Left lung (tissue), 4 donors: ENCODE measurements at regions not wholly inside any gene's neighbourhood (a gene's known extent, or its start where the extent isn't known, plus 50 kb on each side); places are given as distances from the start of the nearest gene placed in this dataset.
"Not testable (repeated sequence)": the region's sequence is repeated elsewhere in the genome, so short reads cannot be mapped to it uniquely, and the experiment has no call there.

ENCODE experiments used
- ATAC-seq: fragments of 200-7000 bp; cut with Tn5 transposase; one replicate; pipeline ENCODE4 v1.9.1; 2020; ENCODE audit warnings: moderate library complexity
- DNase-seq, 4 donors: peaks; one replicate each; pipeline ENCODE4 v3.0.0-alpha.2; 2013 to 2020
- H3K27ac ChIP-seq, 2 donors: fragments of 200-600 bp; sonication (generic) in 1 of 2; one replicate each; pipeline versions ENCODE4 v1.5.0 to v1.8.0; 2020 to 2021
- H3K27me3 ChIP-seq, 2 donors: fragments of 200-600 bp; sonication (generic) in 1 of 2; one replicate each; pipeline versions ENCODE4 v1.5.0 to v1.8.0; 2020 to 2021
- H3K36me3 ChIP-seq, 2 donors: fragments of 200-600 bp; sonication (generic) in 1 of 2; one replicate each; pipeline versions ENCODE4 v1.5.0 to v1.8.0; 2020 to 2021
- H3K4me1 ChIP-seq, 2 donors: fragments of 200-600 bp; one replicate each; pipeline ENCODE4 v1.8.0; 2021
- H3K4me3 ChIP-seq, 2 donors: fragments of 200-600 bp; sonication (generic) in 1 of 2; one replicate each; pipeline versions ENCODE4 v1.5.0 to v1.8.0; 2020 to 2021; ENCODE audit warnings: mild to moderate bottlenecking in 1 of 2
- H3K9me3 ChIP-seq, 2 donors: fragments of 200-600 bp; sonication (generic) in 1 of 2; one replicate each; pipeline versions ENCODE4 v1.5.0 to v1.8.0; 2020 to 2021
- intact Hi-C, 2 donors: fragments of 100-400 bp; cut with DNase I; formaldehyde crosslinking; loops; one replicate each; pipeline versions ENCODE4 v1.11.2 to v1.14.2; 2022
- TF ChIP-seq, protein P1 (sequence below), 2 donors: fragments of 200-600 bp; sonication (generic) in 1 of 2; IDR thresholded peaks; one replicate each; pipeline versions ENCODE4 v1.5.0 to v1.8.0; 2021; ENCODE audit warnings: antibody characterized with exemption in 2 of 2
- donor health status: DM: no; HTN: yes; CAD: no.
- donor health status: DM: no; HTN: no; CAD: no.

- H3K9me3 ChIP-seq = no peaks in the 10 kb centered on the region
- H3K4me1 ChIP-seq = no peaks in the 10 kb centered on the region
- intact Hi-C loops = no loop called here
- no peaks in the 10 kb centered on the region for H3K36me3 ChIP-seq
- H3K27me3 ChIP-seq = no peaks in the 10 kb centered on the region
- H3K27ac ChIP-seq = no peak overlapping the region
- DNase-seq (no peak), ATAC-seq (no peak)
- TF ChIP-seq, protein P1, sequence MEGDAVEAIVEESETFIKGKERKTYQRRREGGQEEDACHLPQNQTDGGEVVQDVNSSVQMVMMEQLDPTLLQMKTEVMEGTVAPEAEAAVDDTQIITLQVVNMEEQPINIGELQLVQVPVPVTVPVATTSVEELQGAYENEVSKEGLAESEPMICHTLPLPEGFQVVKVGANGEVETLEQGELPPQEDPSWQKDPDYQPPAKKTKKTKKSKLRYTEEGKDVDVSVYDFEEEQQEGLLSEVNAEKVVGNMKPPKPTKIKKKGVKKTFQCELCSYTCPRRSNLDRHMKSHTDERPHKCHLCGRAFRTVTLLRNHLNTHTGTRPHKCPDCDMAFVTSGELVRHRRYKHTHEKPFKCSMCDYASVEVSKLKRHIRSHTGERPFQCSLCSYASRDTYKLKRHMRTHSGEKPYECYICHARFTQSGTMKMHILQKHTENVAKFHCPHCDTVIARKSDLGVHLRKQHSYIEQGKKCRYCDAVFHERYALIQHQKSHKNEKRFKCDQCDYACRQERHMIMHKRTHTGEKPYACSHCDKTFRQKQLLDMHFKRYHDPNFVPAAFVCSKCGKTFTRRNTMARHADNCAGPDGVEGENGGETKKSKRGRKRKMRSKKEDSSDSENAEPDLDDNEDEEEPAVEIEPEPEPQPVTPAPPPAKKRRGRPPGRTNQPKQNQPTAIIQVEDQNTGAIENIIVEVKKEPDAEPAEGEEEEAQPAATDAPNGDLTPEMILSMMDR (IDR thresholded peaks at IDR 0.05) = no peak
- no peak overlapping the region for H3K4me3 ChIP-seq
Observed at GRCh38 chr11:10973416-10973815, 115.6 kb upstream of the ZBED5 start.

DNA sequence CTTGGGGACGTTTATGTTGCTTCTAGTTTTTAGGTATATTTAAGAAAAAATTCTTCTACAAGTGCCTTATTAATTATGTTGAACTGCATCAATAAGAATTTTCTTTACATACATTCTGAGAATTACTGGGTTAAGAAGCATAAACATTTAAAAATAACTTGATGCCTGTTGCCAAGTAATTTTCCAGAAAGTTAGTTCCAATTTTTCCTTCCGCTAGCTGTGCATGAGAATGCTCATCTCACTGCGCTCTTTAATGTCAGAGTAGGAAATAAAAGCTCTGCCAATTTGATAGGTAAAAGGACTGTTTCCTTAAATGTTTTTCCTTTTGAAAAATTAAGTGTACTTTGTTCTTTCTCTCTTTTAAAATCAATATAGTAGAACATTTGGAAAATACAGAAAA is 113.1 kb upstream of the ZBED5 start:
- Histone ChIP-seq H3K4me3 (no peak overlapping the region), H3K27me3 (no peaks in the 10 kb centered on the region), H3K27ac (no peak overlapping the region), H3K36me3 (no peaks in the 10 kb centered on the region), H3K4me1 (no peaks in the 10 kb centered on the region), H3K9me3 (no peaks in the 10 kb centered on the region)
- DNase-seq = no peak
- TF ChIP-seq, protein P1 (IDR thresholded peaks at IDR 0.05) = no peak
- ATAC-seq = no peak
- intact Hi-C loops = no loop called here

DNA sequence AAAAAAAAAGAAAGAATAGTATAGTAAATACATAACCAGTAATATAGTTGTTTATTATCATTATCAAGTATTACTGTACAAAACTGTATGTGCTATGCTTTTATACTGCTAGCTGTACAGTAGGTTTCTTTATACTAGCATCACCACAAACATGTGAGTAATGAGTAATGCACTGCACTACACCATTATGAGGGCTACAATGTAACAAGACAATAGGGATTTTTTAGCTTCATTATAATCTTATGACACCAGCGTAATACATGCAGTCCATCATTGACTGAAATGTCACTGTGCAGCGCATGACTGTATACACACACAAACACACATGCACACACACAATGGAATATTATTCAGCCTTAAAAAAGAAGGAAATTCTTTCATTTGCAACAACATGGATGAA is 111.5 kb upstream of the ZBED5 start:
- no peaks in the 10 kb centered on the region for H3K27me3 ChIP-seq
- H3K4me1 ChIP-seq = no peaks in the 10 kb centered on the region
- ATAC-seq (no peak), DNase-seq (no peak)
- H3K27ac ChIP-seq = no peak overlapping the region
- intact Hi-C loops = no loop called here
- H3K36me3 ChIP-seq = no peaks in the 10 kb centered on the region
- peaks cover 0 to 6% of the 10 kb centered on the region in 2 donors for H3K9me3 ChIP-seq
- H3K4me3 ChIP-seq = no peak overlapping the region
- TF ChIP-seq, protein P1 (IDR thresholded peaks at IDR 0.05) = no peak

GRCh38 chr11:10956884-10957283 is 99.0 kb upstream of the ZBED5 start:
- H3K9me3 ChIP-seq, H3K27ac ChIP-seq, ATAC-seq, H3K36me3 ChIP-seq, DNase-seq, intact Hi-C loops, H3K4me3 ChIP-seq, H3K27me3 ChIP-seq, H3K4me1 ChIP-seq: not testable (repeated sequence)

DNA sequence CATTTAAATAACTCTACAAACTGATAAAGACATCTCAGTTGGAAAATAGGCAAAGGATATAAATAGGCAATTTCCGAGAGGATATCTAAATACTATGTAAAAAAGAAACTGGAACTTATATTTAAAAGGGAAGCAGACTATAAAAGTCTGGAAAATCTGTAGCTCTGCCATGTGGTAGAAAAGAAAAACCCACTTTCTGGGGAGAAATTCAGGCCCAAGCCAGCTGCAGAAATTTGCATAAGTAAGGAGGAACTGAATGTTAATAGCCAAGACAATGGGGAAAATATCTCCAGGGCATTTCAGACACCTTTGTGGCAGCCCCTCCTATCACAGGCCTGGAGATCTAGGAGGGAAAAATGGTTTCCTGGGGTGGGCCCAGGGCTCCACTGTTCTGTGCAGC is 97.8 kb upstream of the ZBED5 start:
- intact Hi-C loops = no loop called here
- TF ChIP-seq, protein P1 (IDR thresholded peaks at IDR 0.05) = no peak
- H3K4me3 ChIP-seq = no peak overlapping the region
- H3K27me3 ChIP-seq = peaks cover 0 to 4% of the 10 kb centered on the region in 2 donors
- H3K36me3 ChIP-seq = no peaks in the 10 kb centered on the region
- ATAC-seq (no peak), DNase-seq (no peak)
- no peaks in the 10 kb centered on the region for H3K4me1 ChIP-seq
- peaks cover 0 to 7% of the 10 kb centered on the region in 2 donors for H3K9me3 ChIP-seq
- no peak overlapping the region for H3K27ac ChIP-seq

- intact Hi-C loops = no loop called here
- DNase-seq (no peak), ATAC-seq (no peak)
- Histone ChIP-seq H3K27me3 (peaks cover 0 to 4% of the 10 kb centered on the region in 2 donors), H3K36me3 (no peaks in the 10 kb centered on the region), H3K27ac (no peak overlapping the region), H3K4me1 (no peaks in the 10 kb centered on the region), H3K4me3 (no peak overlapping the region), H3K9me3 (peaks cover 0 to under 1% of the 10 kb centered on the region in 2 donors)
- TF ChIP-seq, protein P1 (IDR thresholded peaks at IDR 0.05) = no peak
Observed at GRCh38 chr11:10954184-10954583, 96.3 kb upstream of the ZBED5 start.
